Jurkat, Clone E6-1 (cell line): ENCODE measurements at regions not wholly inside any gene's neighbourhood (a gene's known extent, or its start where the extent isn't known, plus 50 kb on each side); places are given as distances from the start of the nearest gene placed in this dataset.
A peak's percentile ranks its signal among the peaks of the same experiment; 100 is the strongest.
"Not testable (repeated sequence)": the region's sequence is repeated elsewhere in the genome, so short reads cannot be mapped to it uniquely, and the experiment has no call there.

Experiments used
- DNase-seq: peaks from one replicate; pipeline ENCODE4 v3.0.0-alpha.2; 2011; ENCODE audit warnings: low read depth, low spot score
- H3K4me3 ChIP-seq: 2 replicates; pipeline ENCODE4 v1.5.1; 2011; ENCODE audit warnings: mild to moderate bottlenecking, low read length, control low read depth, moderate library complexity

- DNase-seq, H3K4me3 ChIP-seq: not testable (repeated sequence)
These were observed 756.2 kb upstream of the CTNND2 start for GRCh38 chr5:12660279-12661107.

GRCh38 chr5:12659686-12660085 lies 755.4 kb upstream of the CTNND2 start:
- H3K4me3 ChIP-seq, result no peak overlapping the region
- no peak for DNase-seq

GRCh38 chr5:12658871-12659446 lies 754.7 kb upstream of the CTNND2 start:
- no peak for DNase-seq

GRCh38 chr5:12657914-12658474 lies 753.7 kb upstream of the CTNND2 start:
- not testable (repeated sequence) for DNase-seq, H3K4me3 ChIP-seq

More at GRCh38 chr5:12658871-12659446, 754.7 kb upstream of the CTNND2 start:
- no peak overlapping the region for H3K4me3 ChIP-seq

DNA sequence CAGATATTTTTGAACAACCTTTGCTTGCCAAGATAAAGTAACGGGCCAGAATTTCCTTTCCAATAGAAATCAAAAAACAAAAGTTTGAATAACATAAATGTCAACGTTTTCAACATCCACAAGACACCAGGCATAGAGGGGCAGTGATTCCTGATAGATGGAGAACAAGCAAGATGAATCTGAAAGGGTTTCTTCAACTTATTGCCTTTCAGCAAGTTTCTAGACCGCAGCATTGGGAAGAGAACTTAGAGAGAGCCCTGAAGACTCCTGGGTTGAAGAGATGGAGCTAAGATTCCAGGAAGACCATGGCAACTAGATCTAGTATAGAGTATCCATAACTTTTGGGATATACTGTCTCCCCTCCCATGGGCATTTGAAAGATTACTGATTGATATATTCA lies 751.4 kb upstream of the CTNND2 start:
- DNase-seq, result no peak
- H3K4me3 ChIP-seq, result no peak overlapping the region

DNA sequence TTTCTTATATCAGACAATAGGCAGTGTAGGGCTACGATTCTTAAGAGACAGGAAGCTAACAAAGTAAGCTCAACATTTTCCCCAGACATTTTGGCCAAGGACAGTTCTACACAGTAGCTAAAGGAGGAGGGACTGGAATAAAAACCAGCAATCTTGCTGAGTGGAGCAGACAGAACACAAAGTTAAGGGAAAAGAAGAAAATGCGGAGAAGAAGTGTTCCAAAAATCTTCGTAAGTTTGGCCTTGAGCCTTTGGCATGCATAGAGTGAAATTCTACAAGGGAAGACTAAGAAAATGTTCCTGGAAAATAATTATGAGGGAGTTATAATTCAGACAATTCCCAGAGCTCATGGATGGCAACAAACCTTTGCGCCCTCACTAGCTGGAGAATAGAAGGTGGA lies 748.0 kb upstream of the CTNND2 start:
- no peak overlapping the region for H3K4me3 ChIP-seq
- DNase-seq, result no peak

- no peak for DNase-seq
- no peak overlapping the region for H3K4me3 ChIP-seq
These were observed 744.3 kb upstream of the CTNND2 start for GRCh38 chr5:12648558-12648957.

DNA sequence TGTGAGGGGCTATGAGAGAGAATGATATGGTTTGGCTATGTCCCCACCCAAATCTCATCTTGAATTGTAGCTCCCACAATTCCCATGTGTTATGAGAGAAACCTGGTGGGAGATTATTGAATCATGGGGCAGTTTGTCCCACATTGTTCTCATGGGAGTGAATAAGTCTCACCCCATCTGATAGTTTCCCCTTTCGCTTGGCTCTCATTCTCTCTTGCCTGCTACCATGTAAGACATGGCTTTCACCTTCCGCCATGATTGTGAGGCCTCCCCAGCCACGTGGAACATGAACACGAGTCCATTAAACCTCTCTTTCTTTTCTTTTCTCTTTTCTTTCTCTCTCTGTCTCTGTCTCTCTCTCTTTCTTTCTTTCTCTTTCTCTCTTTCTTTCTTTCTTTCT lies 743.4 kb upstream of the CTNND2 start:
- H3K4me3 ChIP-seq, result no peak overlapping the region
- DNase-seq, result no peak

- no peak for DNase-seq
These were observed 741.3 kb upstream of the CTNND2 start for GRCh38 chr5:12645582-12645981.

GRCh38 chr5:12636209-12636608 lies 732.0 kb upstream of the CTNND2 start:
- no peak overlapping the region for H3K4me3 ChIP-seq
- DNase-seq, result no peak

More at GRCh38 chr5:12645582-12645981, 741.3 kb upstream of the CTNND2 start:
- H3K4me3 ChIP-seq, result no peak overlapping the region

DNA sequence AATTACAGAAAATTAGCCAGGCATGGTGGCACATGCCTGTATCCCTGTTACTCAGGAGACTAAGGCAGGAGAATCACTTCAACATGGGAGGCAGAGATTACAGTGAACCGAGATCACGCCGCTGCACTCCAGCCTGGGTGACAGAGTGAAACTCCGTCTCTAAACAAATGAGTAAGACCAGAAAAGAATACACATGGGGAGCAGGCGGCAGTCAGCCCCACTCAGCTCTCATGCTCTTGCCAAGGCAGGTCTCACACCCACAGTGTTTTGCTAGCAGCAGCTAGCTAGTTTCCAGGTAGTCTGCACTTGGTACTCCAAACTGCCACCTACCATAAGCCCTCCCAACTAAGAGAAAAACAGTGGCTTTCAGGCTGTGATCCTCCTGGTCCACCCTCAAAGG lies 722.3 kb upstream of the CTNND2 start:
- H3K4me3 ChIP-seq, result no peak overlapping the region

GRCh38 chr5:12625667-12626263 lies 721.5 kb upstream of the CTNND2 start:
- no peak overlapping the region for H3K4me3 ChIP-seq
- no peak for DNase-seq

More for the DNA sequence above, 722.3 kb upstream of the CTNND2 start:
- DNase-seq, result no peak

DNA sequence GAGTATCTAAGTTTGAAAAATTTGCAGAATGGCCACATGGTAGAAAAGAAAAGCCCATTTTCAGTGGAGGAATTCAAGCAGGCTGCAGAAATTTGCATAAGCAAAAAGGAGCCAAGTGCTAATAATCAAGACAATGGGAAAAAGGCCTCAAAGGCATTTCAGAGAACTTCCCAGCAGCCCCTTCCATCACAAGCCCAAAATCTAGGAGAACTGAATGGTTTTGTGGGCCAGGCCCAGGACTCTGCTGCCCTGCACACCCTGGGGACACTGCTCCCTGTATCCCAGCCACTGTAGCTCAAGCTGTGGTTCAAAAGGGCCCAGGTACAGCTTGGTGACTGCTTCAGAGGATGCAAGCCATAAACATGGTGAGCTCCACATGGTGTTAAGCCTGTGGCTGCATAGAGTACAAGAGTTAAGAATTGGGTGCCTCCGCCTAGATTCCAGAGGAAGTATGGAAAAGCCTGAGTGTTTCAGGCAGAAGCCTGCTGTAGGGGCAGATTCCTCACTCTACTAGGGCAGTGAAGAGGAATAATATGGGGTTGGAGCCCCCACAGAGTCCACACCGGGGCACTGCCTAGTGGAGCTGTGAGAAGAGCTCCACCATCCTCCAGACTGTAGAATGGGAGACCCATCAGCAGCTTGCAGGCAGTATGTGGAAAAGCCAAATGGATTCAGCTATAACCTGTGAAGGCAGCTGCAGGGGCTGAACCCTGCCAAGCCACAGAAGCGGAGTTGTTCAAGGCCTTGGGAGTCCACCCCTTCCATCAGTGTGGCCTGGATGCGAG lies 720.7 kb upstream of the CTNND2 start:
- no peak for DNase-seq

DNA sequence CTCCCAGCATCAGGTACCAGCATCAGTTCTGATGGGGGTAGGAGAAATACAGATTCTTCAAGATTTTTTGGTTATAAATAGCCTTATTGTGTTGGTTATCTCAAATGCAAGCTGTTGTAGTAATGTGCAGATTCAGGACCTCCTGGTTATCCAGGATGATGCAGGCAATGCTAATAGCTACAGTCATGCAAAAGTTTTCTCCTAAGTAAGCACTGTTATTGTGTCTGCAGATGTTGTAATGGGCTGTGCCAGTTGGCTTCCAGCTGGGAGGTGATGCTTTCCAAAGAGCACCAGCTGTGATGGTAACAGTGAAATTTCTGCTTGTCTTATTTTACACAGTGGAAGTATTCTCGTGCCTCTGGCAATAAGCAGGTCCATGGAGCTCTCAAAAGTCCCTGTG lies 719.2 kb upstream of the CTNND2 start:
- H3K4me3 ChIP-seq, result no peak overlapping the region
- no peak for DNase-seq

More for the DNA sequence above, 720.7 kb upstream of the CTNND2 start:
- no peak overlapping the region for H3K4me3 ChIP-seq

- DNase-seq, result no peak
- no peak overlapping the region for H3K4me3 ChIP-seq
These were observed 711.8 kb upstream of the CTNND2 start for GRCh38 chr5:12616093-12616492.

DNA sequence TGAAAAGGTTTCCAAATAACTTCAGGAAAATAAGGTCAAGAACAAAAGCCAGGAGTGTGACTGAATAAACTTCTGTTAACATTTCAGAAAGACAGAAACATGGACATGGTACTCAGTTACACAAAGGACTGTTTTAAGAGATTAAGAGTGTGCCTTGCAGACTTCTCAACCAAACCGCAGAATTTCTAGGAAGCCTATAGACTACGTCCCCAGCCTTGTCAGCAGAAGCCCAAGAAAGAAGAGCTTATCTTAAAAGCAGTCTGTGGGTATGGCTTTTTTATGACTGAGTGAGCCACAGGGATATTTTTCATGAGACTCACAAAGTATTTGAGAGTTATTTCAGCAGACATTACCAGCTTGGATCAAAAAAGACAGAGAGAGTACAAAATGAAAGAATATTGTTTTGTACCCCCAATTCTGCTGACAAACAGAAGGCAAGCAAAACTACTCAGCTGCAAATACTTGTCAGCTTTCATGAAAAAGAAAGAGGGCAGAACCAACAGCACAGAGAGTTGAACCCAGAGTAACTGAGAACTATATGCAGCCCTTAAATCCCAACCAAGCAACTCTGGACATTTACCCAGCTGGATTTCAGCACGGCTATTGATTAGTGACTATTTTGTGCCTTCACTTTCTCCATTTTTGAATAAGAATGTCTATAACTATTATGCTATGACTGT lies 711.0 kb upstream of the CTNND2 start:
- peak; percentile 41 for DNase-seq
- no peak overlapping the region for H3K4me3 ChIP-seq

- no peak overlapping the region for H3K4me3 ChIP-seq
- no peak for DNase-seq
These were observed 710.4 kb upstream of the CTNND2 start for GRCh38 chr5:12614608-12615007.

DNA sequence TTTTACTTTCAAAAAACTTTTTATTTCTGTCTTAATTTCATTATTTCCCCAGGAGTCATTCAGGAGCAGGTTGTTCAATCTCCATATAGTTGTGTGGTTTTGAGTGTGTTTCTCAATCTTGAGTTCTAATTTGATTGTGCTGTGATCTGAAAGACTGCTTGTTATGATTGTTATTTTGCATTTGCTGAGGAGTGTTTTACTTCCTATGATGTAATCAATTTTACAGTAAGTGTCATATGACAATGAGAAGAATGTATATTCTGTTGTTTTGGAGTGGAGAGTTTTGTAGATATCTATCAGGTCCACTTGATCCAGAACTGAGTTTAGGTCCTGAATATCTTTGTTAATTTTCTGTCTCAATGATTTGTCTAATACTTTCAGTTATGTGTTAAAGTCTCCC lies 706.9 kb upstream of the CTNND2 start:
- no peak overlapping the region for H3K4me3 ChIP-seq
- no peak for DNase-seq

- H3K4me3 ChIP-seq, DNase-seq: not testable (repeated sequence)
These were observed 703.6 kb upstream of the CTNND2 start for GRCh38 chr5:12607817-12608216.
